ENCODE measurements at regions not wholly inside any gene's neighbourhood (a gene's known extent, or its start where the extent isn't known, plus 50 kb on each side); places are given as distances from the start of the nearest gene placed in this dataset.

- TF ChIP-seq CTCF (IDR thresholded peaks at IDR 0.05) (no peak), POLR2A (IDR thresholded peaks at IDR 0.05) (no peak), EP300 (IDR thresholded peaks at IDR 0.05) (no peak)
Measured at GRCh38 chr1:88552226-88552625, 131.8 kb upstream of the PKN2 start.
